CD4-positive, alpha-beta T cell (primary cell): ENCODE measurements at regions not wholly inside any gene's neighbourhood (a gene's known extent, or its start where the extent isn't known, plus 50 kb on each side); places are given as distances from the start of the nearest gene placed in this dataset.

Experiments
- ATAC-seq: fragments of 200-7000 bp; cut with Tn5 transposase; one replicate; pipeline ENCODE4 v1.10.0; 2022; ENCODE audit warnings: mild to moderate bottlenecking; ENCODE audit not compliant: poor library complexity
- CTCF ChIA-PET: fragments of 350-600 bp; sonication (Branson Sonifier 250); formaldehyde crosslinking; loops from one replicate; lab custom pipeline; 2021; ENCODE audit warnings: antibody characterized with exemption, inconsistent platforms; lab: Charles Lee
- POLR2A ChIA-PET: fragments of 350-600 bp; sonication (Branson Sonifier 250); formaldehyde crosslinking; loops from one replicate; lab custom pipeline; 2021; ENCODE audit warnings: antibody characterized with exemption, inconsistent platforms; lab: Charles Lee
- DNase-seq, 14 experiments: peaks; one replicate each; pipeline ENCODE4 v3.0.0-alpha.2; 2013 to 2020; ENCODE audit warnings: mixed read lengths in 2 of 14
- H3K27ac ChIP-seq, 2 donors: one replicate each; pipeline versions ENCODE4 v1.5.1 to v1.7.0; 2013; ENCODE audit warnings: low read length in 2 of 2, low read depth in 1 of 2, mild to moderate bottlenecking in 1 of 2
- H3K27me3 ChIP-seq, 2 experiments: 1 replicate in 1 of 2; 2 replicates in 1 of 2; pipeline versions ENCODE4 v1.6.1 to v1.7.0; 2013; ENCODE audit warnings: low read length in 2 of 2, control low read depth in 1 of 2, mild to moderate bottlenecking in 1 of 2, moderate library complexity in 1 of 2; ENCODE audit not compliant: insufficient read depth in 2 of 2, control insufficient read depth in 1 of 2
- H3K36me3 ChIP-seq: one replicate; pipeline ENCODE4 v1.6.1; 2013; ENCODE audit warnings: low read length, control low read depth; ENCODE audit not compliant: insufficient read depth
- H3K4me1 ChIP-seq: one replicate; pipeline ENCODE4 v1.6.1; 2013; ENCODE audit warnings: low read length, control low read depth; ENCODE audit not compliant: insufficient read depth
- H3K4me3 ChIP-seq: one replicate; pipeline ENCODE4 v1.5.1; 2013; ENCODE audit warnings: mild to moderate bottlenecking, low read length, moderate library complexity
- H3K9me3 ChIP-seq, 2 experiments: 1 replicate in 1 of 2; 2 replicates in 1 of 2; pipeline versions ENCODE4 v1.6.1 to v1.7.0; 2013; ENCODE audit warnings: low read length in 2 of 2, mild to moderate bottlenecking in 2 of 2, control low read depth in 1 of 2, moderate library complexity in 1 of 2; ENCODE audit not compliant: control insufficient read depth in 1 of 2, insufficient read depth in 1 of 2
- H3K27ac Mint-ChIP-seq: one replicate; pipeline ENCODE4 v1.8.0; 2020; ENCODE audit warnings: mixed read lengths
- H3K27me3 Mint-ChIP-seq: one replicate; pipeline ENCODE4 v1.8.0; 2021; ENCODE audit warnings: mixed read lengths
- H3K36me3 Mint-ChIP-seq: one replicate; pipeline ENCODE4 v1.8.0; 2021; ENCODE audit warnings: low read depth, mixed read lengths
- H3K4me1 Mint-ChIP-seq: one replicate; pipeline ENCODE4 v1.8.0; 2021; ENCODE audit warnings: low read depth, mixed read lengths
- H3K4me3 Mint-ChIP-seq: one replicate; pipeline ENCODE4 v1.8.0; 2020; ENCODE audit warnings: mild to moderate bottlenecking, mixed read lengths
- H3K9me3 Mint-ChIP-seq: one replicate; pipeline ENCODE4 v1.8.0; 2020; ENCODE audit warnings: mixed read lengths
- intact Hi-C, 2 experiments: fragments of 100-400 bp; cut with DNase I in 1 of 2; cut with micrococcal nuclease in 1 of 2; formaldehyde crosslinking; loops; one replicate each; pipeline versions ENCODE4 v1.15.1 to v1.9.0; 2023 to 2025; cut with DNase I, micrococcal nuclease
- TF ChIP-seq, protein P1 (sequence below): fragments of 200-600 bp; IDR thresholded peaks from one replicate; pipeline ENCODE4 v1.8.0; 2022; ENCODE audit warnings: antibody characterized with exemption, mild to moderate bottlenecking

DNA sequence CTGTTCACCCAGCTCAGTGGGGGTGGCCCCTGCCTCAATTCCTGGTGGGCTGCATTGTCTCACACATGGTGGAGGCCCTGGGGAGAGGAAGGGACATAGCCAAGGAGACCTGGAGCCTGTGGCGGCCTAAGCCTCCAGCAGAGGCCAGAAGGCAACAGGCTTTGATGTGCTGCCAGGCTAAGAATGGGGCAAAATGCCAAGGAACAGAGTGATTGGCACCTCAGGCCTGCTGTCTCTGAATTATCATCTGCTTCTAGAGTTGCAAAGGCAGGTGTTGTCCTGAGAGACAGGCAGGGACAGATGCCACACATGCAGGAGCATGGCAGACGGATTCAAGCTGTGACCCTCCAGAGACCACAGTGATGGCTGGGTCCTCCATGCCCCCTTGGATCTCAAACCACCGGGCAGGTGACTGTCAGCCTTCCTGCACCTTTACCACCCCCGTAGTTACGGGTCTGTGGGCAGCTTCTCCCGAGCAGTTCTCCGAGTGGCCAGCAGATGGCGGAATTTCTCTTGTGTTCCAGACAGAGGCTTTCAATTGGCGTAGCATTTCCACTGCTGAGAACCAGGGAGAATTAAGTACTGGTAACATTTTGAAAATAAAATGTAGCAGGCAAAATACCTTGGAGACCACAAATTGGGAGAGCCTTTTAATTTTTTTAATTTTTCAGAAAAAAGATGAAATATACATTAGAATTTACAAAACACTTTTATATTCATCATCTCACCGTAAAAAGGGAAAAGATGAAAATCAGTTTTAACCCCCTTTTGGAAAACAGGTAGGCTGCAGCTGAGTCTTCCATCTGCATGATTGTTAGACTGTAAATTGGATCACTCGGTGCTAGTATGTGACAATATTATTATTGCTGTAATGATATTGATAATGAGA, 525.5 kb upstream of the CFAP20DC start:
- H3K4me3 Mint-ChIP-seq, result no peak overlapping the region
- Histone ChIP-seq H3K4me1 (peaks cover 5% of the 10 kb centered on the region), H3K27me3 (no peaks in the 10 kb centered on the region), H3K36me3 (no peaks in the 10 kb centered on the region), H3K4me3 (no peak overlapping the region), H3K27ac (no peak overlapping the region), H3K9me3 (no peaks in the 10 kb centered on the region)
- intact Hi-C loops, result loop anchor here (1.0 to 5.0 kb wide), 9 partner anchors 281 to 1807 kb away; no protein-coding TSS in a partner anchor
- ATAC-seq, result peak; percentile 87
- H3K4me1 Mint-ChIP-seq, result peaks cover 8% of the 10 kb centered on the region
- H3K9me3 Mint-ChIP-seq, result no peaks in the 10 kb centered on the region
- DNase-seq, result peak; percentile 77 to 94 (median 86)
- ChIA-PET CTCF (interaction anchor here (0.6 to 1.7 kb wide), 10 partner anchors 9 to 1807 kb away, joined by 3 to 6 read pairs (median 4); no protein-coding TSS in a partner anchor), POLR2A (interaction anchor here (0.7 to 1.0 kb wide), 3 partner anchors 123 to 435 kb away, joined by 3 to 4 read pairs (median 3); no protein-coding TSS in a partner anchor)
- H3K27ac Mint-ChIP-seq, result no peak overlapping the region
- no peaks in the 10 kb centered on the region for H3K27me3 Mint-ChIP-seq
- TF ChIP-seq, protein P1, sequence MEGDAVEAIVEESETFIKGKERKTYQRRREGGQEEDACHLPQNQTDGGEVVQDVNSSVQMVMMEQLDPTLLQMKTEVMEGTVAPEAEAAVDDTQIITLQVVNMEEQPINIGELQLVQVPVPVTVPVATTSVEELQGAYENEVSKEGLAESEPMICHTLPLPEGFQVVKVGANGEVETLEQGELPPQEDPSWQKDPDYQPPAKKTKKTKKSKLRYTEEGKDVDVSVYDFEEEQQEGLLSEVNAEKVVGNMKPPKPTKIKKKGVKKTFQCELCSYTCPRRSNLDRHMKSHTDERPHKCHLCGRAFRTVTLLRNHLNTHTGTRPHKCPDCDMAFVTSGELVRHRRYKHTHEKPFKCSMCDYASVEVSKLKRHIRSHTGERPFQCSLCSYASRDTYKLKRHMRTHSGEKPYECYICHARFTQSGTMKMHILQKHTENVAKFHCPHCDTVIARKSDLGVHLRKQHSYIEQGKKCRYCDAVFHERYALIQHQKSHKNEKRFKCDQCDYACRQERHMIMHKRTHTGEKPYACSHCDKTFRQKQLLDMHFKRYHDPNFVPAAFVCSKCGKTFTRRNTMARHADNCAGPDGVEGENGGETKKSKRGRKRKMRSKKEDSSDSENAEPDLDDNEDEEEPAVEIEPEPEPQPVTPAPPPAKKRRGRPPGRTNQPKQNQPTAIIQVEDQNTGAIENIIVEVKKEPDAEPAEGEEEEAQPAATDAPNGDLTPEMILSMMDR, result peak; percentile 93
- H3K36me3 Mint-ChIP-seq, result no peaks in the 10 kb centered on the region

DNA sequence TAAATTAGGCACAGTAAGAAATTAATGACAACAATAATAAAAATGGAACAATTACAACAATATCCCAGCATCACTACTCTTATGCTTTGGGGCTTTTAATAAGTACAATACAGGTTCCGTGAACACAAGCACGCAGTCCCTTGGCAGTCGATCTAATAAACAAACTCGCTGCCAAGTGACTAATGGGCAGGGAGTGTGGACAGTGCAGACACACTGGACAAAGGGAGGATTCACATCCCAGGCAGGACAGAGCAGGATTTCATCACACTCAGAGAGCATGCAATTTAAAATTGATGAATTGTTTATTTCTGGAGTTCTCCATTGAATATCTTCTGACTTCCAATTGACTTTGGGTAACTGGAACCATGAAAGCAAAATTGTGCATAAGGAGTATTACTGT, 524.1 kb upstream of the CFAP20DC start:
- H3K4me1 Mint-ChIP-seq, result peaks cover 8% of the 10 kb centered on the region
- TF ChIP-seq, protein P1, result no peak
- H3K27ac Mint-ChIP-seq, result no peak overlapping the region
- intact Hi-C loops, result loop anchor here (2.0 to 5.0 kb wide), 5 partner anchors 238 to 1807 kb away; no protein-coding TSS in a partner anchor
- Histone ChIP-seq H3K36me3 (no peaks in the 10 kb centered on the region), H3K9me3 (no peaks in the 10 kb centered on the region), H3K27ac (no peak overlapping the region), H3K27me3 (no peaks in the 10 kb centered on the region), H3K4me3 (no peak overlapping the region), H3K4me1 (peaks cover 5% of the 10 kb centered on the region)
- DNase-seq, result no peak
- H3K36me3 Mint-ChIP-seq, result no peaks in the 10 kb centered on the region
- CTCF ChIA-PET, result no interaction called here
- no peak for ATAC-seq
- no peaks in the 10 kb centered on the region for H3K9me3 Mint-ChIP-seq
- POLR2A ChIA-PET, result no interaction called here
- no peak overlapping the region for H3K4me3 Mint-ChIP-seq
- H3K27me3 Mint-ChIP-seq, result no peaks in the 10 kb centered on the region

DNA sequence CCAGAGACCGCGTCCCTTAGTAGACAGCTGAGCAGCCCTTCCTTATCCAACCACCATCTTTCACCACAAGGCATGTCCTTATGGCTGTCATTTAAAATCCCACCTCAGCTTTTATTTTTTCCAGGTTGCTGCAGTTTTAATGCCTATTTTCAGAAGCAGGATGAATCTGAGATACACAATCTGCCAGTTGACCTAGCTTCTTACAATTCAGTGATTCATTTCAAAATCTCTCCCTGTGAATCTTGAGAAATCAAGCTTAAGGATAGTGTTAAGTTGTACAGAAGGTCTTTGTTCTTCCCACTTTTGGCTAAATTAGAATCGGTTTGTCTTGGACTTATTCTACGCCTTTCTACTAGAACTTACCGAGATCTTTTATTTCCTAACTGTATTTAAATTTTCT, 522.3 kb upstream of the CFAP20DC start:
- no peaks in the 10 kb centered on the region for H3K27me3 Mint-ChIP-seq
- Histone ChIP-seq H3K27ac (no peak overlapping the region), H3K4me1 (peaks cover 5% of the 10 kb centered on the region), H3K36me3 (no peaks in the 10 kb centered on the region), H3K9me3 (no peaks in the 10 kb centered on the region), H3K27me3 (no peaks in the 10 kb centered on the region), H3K4me3 (no peak overlapping the region)
- ChIA-PET CTCF (no interaction called here), POLR2A (interaction anchor here (1.4 kb wide), 1 partner anchor 147 kb away, joined by 4 read pairs; no protein-coding TSS in a partner anchor)
- no peak for ATAC-seq
- intact Hi-C loops, result loop anchor here in 1 of 2 experiments (5.0 kb wide), 2 partner anchors 240 to 1375 kb away; no protein-coding TSS in a partner anchor
- H3K27ac Mint-ChIP-seq, result no peak overlapping the region
- H3K36me3 Mint-ChIP-seq, result no peaks in the 10 kb centered on the region
- H3K9me3 Mint-ChIP-seq, result no peaks in the 10 kb centered on the region
- TF ChIP-seq, protein P1, result no peak
- no peak overlapping the region for H3K4me3 Mint-ChIP-seq
- H3K4me1 Mint-ChIP-seq, result peaks cover 6% of the 10 kb centered on the region
- no peak for DNase-seq
